ENCODE measurements at regions not wholly inside any gene's neighbourhood (a gene's known extent, or its start where the extent isn't known, plus 50 kb on each side); places are given as distances from the start of the nearest gene placed in this dataset.
A peak's percentile ranks its signal among the peaks of the same experiment; 100 is the strongest.

- peak; percentile 44 for DNase-seq (ENCODE audit: low spot score)
Observed at GRCh38 chr4:184310171-184310567, 92.5 kb upstream of the ENPP6 start.

GRCh38 chr4:184309241-184310170 is 91.8 kb upstream of the ENPP6 start:
- no peak for DNase-seq (ENCODE audit: low spot score)

GRCh38 chr4:184306949-184307348 is 89.3 kb upstream of the ENPP6 start:
- DNase-seq (ENCODE audit: low spot score), result no peak

- no peak for DNase-seq (ENCODE audit: low spot score)
Observed at GRCh38 chr4:184306470-184306869, 88.8 kb upstream of the ENPP6 start.

- DNase-seq (ENCODE audit: low spot score), result no peak
Observed at GRCh38 chr4:184300816-184301215, 83.1 kb upstream of the ENPP6 start.

GRCh38 chr4:184298254-184298653 is 80.6 kb upstream of the ENPP6 start:
- DNase-seq (ENCODE audit: low spot score), result no peak

GRCh38 chr4:184295206-184295605 is 77.5 kb upstream of the ENPP6 start:
- DNase-seq (ENCODE audit: low spot score), result no peak

- no peak for DNase-seq (ENCODE audit: low spot score)
Observed at GRCh38 chr4:184294606-184295133, 77.0 kb upstream of the ENPP6 start.

GRCh38 chr4:184293552-184293951 is 75.9 kb upstream of the ENPP6 start:
- no peak for DNase-seq (ENCODE audit: low spot score)

- no peak for DNase-seq (ENCODE audit: low spot score)
Observed at GRCh38 chr4:184292877-184293276, 75.2 kb upstream of the ENPP6 start.

- DNase-seq (ENCODE audit: low spot score), result no peak
Observed at GRCh38 chr4:184292465-184292867, 74.8 kb upstream of the ENPP6 start.

- no peak for DNase-seq (ENCODE audit: low spot score)
Observed at GRCh38 chr4:184289179-184289535, 71.5 kb upstream of the ENPP6 start.

GRCh38 chr4:184288451-184289178 is 70.9 kb upstream of the ENPP6 start:
- no peak for DNase-seq (ENCODE audit: low spot score)

- DNase-seq (ENCODE audit: low spot score), result no peak
Observed at GRCh38 chr4:184287697-184288255, 70.1 kb upstream of the ENPP6 start.

- no peak for DNase-seq (ENCODE audit: low spot score)
Observed at GRCh38 chr4:184286358-184286757, 68.7 kb upstream of the ENPP6 start.

- DNase-seq (ENCODE audit: low spot score), result no peak
Observed at GRCh38 chr4:184284742-184285141, 67.1 kb upstream of the ENPP6 start.

GRCh38 chr4:184284336-184284690 is 66.6 kb upstream of the ENPP6 start:
- DNase-seq (ENCODE audit: low spot score), result no peak

- DNase-seq (ENCODE audit: low spot score), result no peak
Observed at GRCh38 chr4:184283659-184284335, 66.1 kb upstream of the ENPP6 start.

GRCh38 chr4:184282895-184283654 is 65.4 kb upstream of the ENPP6 start:
- DNase-seq (ENCODE audit: low spot score), result no peak

- peak; percentile 60 for DNase-seq (ENCODE audit: low spot score)
Observed at GRCh38 chr4:184282251-184282713, 64.6 kb upstream of the ENPP6 start.

All from kidney capillary endothelial cell (primary cell).